T1000 (cell line): ENCODE measurements at regions not wholly inside any gene's neighbourhood (a gene's known extent, or its start where the extent isn't known, plus 50 kb on each side); places are given as distances from the start of the nearest gene placed in this dataset.
"Not testable (repeated sequence)": the region's sequence is repeated elsewhere in the genome, so short reads cannot be mapped to it uniquely, and the experiment has no call there.

Experiments
- DNase-seq: peaks from one replicate; lab custom pipeline; 2025; ENCODE audit warnings: mixed read lengths; lab: John Stamatoyannopoulos, UW

- DNase-seq, result no peak
These were observed 210.3 kb upstream of the PCDH9 start for GRCh38 chr13:67440236-67440975.

- no peak for DNase-seq
These were observed 209.2 kb upstream of the PCDH9 start for GRCh38 chr13:67439365-67439764.

DNA sequence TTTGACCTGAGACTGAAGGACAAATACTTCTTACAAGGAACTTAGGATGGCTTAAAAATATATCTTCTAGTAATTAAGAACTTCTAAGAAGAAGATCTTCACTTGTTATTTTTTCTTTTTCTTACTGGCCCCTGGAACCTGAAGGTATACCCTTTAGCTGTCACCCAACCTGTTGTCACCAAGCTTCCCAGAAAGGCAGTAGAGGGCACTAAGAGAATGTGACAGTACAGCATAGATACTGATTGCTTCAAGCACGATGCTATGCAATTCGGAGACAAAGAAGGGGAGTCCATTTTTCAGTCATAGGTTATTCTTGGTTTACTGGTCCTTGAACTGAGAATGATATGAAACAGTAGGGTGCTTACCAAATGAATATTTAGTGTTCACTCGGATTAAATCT is 208.3 kb upstream of the PCDH9 start:
- no peak for DNase-seq

DNA sequence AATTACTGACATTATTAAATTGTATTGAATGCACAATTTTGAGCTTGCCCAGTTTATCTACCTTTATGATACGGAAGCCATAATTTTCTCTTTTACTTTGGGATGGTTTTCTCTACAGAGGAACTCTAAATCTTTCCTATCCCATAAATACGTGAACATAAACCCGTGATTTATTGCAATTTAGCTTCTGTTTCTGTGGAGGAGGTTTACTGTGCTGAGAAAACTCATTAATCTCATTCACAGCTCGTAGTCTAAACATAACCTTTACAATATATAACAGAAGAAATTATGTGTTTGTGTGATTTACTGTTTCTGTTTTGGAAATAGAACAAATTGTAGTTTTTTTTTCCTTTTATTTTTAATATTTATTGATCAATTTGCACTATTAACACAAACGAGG is 207.1 kb upstream of the PCDH9 start:
- no peak for DNase-seq

- no peak for DNase-seq
These were observed 191.3 kb upstream of the PCDH9 start for GRCh38 chr13:67421475-67421874.

DNA sequence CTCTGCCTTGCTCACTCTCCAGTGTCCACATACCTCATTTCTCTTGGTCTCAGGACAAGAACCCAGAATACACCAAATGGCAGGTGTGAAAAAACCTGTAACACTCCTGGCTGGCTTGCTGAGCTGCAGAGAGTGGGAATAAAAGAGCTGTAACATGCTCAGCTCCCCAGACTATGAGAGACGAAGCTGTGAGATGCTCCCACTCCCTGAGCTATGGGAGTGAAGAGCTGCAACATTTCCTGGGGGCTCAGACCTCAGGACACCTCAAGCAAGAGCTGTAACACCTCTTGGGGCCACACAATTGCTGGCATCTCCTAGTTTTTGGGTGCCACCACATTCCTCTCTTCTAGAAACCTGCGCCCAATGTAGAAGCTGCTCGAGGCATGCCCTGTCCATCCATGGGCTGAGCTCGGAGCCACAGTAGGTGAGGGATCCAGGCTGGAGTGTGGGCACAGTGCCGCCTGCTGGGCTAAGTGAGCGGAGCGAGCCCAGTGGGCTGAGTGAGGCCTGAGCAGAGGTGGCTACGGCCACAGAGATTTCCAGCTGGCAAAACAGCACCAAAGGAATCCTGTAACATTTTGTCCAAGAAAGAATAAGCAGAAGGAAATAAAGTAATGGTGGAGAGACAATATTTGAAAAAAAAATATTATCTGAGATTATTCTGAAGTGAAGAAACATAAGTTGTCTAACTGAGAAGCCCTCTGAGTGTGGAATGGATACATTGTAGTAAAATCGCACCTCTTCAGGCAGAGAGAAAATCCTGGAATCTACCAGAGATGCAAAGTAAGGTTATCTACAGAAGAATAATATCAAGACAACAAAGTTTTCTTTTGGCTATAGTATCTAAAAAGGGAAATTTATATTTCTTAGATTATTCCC is 186.2 kb upstream of the PCDH9 start:
- no peak for DNase-seq

DNA sequence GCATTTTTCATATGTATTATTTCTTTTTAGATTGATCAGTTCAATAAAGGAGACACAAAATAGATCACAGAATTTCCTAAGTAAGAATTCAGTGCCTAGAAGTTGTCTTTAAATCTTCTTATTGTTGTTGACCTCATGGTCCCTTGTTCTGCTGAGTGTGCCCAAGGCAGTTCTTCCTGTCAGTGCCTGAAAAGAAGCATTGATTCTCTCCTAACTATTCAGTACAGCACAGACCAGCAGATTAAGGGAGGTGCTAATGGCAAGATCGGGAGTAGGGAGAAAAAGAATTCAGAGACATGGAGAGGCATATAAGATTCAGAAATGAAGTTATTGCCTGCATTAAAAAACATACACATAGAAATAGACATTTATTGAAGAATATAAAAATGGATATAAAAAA is 180.5 kb upstream of the PCDH9 start:
- no peak for DNase-seq

GRCh38 chr13:67408798-67409197 is 178.7 kb upstream of the PCDH9 start:
- DNase-seq, result no peak

DNA sequence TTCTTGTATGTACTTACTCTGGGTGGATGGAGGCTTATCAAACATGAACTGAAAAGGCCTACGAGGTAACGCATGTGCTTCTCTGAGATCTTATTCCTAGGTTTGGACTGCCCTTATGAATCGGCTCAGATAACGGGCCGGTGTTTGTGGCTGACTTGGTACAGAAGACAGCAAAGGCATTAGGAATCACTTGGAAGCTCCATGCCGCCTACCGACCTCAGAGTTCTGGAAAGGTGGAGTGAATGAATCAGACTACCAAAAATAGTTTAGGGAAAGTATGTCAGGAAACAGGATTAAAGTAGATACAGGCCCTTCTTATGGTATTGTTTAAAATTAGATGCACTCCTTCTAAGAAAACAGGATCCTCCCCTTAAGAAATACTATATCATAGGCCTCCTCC is 172.4 kb upstream of the PCDH9 start:
- no peak for DNase-seq

DNA sequence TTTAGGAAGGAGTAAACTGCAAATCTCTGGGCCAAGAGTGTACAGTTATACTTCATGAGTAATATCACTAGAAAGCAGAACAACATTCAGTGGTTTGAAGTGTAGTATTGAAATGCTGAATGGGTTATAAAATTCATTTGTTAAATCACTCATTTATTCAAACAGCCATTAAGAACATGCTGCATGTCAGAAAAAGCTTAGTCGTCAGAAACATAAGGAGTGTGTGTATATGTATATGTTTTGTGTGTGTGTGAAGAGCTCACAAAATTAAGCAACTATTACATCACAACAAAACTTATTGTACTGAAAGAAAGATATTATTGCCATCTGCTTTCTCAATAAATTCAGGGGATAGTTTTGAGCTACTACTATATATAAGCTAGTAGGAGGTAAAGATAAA is 165.4 kb upstream of the PCDH9 start:
- no peak for DNase-seq

GRCh38 chr13:67392014-67392413 is 161.9 kb upstream of the PCDH9 start:
- no peak for DNase-seq

GRCh38 chr13:67390462-67391086 is 160.4 kb upstream of the PCDH9 start:
- DNase-seq, result no peak

DNA sequence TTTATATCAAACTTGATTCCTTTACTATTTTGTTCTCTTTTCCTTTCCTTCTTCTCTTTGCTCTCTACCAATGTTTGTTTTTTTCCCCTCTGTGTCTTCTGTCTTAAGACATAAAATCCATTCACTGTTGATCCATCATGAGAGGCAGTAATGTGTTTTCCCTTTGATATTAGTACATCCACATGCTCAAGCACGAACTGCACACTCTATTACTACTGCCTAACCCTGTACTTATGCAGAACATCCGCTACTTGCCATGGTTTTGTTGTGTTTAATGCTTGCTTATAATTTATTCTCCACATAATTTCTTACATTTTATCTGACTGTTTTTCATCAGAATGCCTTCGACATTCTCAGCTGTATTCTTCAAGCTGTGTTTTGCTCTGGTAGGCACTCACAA is 159.0 kb upstream of the PCDH9 start:
- DNase-seq, result no peak

GRCh38 chr13:67383109-67383757 is 153.1 kb upstream of the PCDH9 start:
- not testable (repeated sequence) for DNase-seq

DNA sequence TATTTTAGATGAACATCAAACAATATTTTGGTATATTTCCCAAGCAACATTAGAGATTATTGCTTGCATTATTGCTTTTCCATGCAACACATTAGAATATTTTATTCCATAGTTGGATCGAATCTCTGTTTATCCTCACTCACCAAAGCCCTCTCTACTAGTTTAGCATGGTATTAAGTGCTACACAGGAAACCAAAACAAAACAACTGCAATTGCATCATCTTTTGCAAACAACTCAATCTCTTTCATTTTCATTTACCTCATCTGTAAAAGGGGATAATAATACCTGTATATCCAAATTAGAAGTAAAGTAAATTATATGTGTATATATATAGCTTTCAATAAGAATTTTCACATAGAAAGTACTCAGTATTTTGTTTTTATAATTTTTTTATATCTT is 147.8 kb upstream of the PCDH9 start:
- no peak for DNase-seq

DNA sequence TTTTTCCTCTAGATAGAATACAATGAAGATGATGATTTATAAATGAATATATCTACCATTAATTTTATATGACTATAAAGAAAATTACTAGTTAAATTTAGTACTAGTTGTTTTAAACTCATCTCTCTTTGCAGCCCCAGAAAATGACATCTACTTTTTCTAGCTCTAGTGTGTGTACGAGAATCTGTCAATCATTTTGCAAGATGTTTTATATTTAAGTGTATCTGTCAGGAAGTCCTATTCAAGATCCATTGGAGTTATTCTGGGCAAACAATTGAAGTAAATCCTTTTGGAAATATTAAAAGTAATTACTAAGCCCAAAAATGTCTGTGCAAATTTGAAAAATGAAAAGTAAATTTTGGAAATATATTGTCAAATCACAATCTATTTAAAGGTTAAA is 144.3 kb upstream of the PCDH9 start:
- DNase-seq, result no peak

GRCh38 chr13:67372868-67373464 is 142.8 kb upstream of the PCDH9 start:
- no peak for DNase-seq

DNA sequence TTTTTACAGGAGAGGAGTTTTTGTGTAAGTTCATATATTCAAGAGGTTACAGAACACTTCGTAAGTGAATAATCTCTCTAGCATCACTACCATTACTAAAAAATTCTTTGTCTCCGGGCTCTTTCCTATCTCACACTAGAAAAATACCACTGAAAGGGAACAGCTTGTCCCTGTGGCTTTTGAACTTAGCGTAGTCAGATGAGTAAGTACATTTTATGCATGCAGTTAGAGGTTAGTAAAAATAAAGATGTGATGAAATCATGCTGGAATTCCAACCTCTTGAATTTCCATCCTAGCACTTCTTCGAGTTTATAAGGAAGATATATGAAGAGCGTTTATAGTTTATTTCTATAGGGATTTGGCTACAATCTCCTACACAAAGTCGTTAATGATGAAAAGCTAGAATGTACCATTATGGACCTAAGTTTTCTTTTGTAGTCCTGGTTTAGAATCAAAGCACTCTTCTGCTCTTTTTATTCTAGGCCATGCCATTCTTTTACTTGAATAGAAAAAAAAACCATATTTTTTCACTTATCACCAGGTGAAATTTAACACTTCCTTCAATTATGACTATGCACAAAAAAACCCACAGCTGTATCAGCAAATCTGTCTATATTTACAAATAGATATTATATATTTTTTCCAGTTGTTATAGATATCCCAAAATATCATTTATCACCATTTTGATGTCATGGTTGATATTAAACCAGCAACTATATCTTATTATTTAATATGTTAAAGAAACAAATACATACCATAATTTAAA is 139.9 kb upstream of the PCDH9 start:
- DNase-seq, result no peak

DNA sequence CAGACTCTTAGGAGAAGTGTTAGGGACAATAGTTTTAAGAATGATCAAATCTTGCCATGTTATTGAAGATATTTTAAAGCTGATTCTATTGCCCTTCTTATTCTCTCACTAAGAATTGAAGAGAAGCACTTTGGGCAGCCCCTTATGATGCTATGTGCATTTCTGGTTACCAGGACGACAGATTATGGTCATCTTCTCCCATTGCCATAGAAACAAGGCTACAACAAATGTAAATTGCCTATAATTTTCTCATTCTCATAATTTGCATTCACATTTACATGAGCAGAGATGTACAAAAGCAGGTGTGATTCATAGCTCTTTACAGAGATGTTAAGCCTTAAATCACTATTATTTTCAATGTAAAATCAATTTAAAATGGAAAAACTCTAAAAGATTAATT is 137.3 kb upstream of the PCDH9 start:
- no peak for DNase-seq

- no peak for DNase-seq
These were observed 136.4 kb upstream of the PCDH9 start for GRCh38 chr13:67366533-67366932.

- no peak for DNase-seq
These were observed 125.8 kb upstream of the PCDH9 start for GRCh38 chr13:67355812-67356476.
